NCI-H146 treated with DMSO at 0.1 percent for 48 hours (cell line): ENCODE measurements at regions not wholly inside any gene's neighbourhood (a gene's known extent, or its start where the extent isn't known, plus 50 kb on each side); places are given as distances from the start of the nearest gene placed in this dataset.
"Not testable (repeated sequence)": the region's sequence is repeated elsewhere in the genome, so short reads cannot be mapped to it uniquely, and the experiment has no call there.

ENCODE experiments used
- DNase-seq: peaks from one replicate; lab custom pipeline; 2025; ENCODE audit not compliant: unreplicated experiment; lab: John Stamatoyannopoulos, UW

GRCh38 chr1:194774535-194774934 lies 1588.1 kb upstream of the B3GALT2 start:
- DNase-seq = no peak

DNA sequence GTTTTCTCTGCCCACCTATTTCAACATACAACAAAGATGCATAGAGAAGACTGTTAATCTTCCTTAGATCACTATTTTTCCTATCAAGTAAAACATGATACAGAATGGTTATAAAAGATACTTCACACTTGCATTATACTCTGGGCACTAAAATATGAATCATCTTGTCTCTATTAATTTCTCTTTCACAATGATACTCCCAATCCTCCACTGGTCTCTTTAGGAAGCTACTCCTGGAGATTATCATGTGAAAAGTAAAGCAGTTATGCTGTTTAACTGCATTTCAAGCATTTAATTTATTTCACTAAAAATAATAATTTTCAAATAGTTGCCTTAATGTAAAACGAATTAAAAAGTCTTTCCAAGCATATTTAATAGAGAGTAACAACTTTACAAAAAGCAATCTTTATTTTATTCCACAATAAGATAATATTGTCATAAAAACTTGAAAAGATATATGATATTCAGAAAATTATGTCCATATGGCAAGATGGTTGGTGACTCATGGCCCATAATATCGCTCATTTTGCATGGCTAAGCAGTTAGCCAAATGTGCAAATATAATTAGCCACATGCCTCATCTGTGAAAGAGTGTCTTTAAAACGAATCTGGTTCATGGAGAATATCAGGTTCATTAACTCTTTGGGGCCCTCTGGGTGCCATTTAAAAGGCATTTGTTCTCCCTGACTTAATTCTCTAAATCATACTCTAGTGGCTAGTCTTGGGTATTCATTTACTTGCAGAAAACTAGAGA lies 1569.0 kb upstream of the B3GALT2 start:
- no peak for DNase-seq

GRCh38 chr1:194738843-194739242 lies 1552.4 kb upstream of the B3GALT2 start:
- not testable (repeated sequence) for DNase-seq

DNA sequence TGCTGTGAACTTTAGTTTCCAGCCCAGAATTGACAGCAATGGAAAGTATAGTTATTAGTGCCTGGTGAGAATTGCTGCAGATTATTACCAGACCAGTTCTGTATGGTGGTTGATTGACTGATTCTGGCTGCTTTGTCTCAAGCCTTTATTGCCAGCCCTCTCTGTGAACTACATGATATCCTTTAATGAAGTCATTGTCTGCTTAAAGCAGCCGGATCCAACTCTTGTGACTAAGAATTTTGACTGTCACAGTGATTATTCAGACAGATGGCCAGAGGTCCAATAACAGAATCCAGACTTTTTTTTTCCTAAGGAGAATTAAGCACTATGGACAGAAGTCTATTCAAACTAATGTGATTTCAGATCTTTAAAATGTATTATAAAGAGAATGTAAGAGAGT lies 1548.6 kb upstream of the B3GALT2 start:
- DNase-seq = no peak

DNA sequence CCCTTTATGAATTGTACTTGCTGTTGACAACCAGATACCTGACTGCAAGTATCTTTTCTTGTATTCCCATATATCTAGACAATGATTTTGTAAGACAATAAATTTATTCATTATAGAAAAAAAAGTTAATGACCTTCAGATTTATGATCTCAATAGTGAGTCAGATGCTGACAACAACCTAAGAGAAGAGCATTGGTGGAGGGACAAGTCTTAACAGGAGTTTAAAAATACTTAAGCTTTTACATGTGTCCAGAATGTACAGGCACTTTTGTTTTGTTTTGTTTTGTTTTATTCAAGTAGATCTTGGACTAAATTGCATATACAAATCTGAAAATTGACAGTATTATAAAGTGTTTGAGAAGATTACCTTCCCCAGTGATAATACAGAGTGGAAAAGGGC lies 1544.6 kb upstream of the B3GALT2 start:
- no peak for DNase-seq

GRCh38 chr1:194730304-194730703 lies 1543.9 kb upstream of the B3GALT2 start:
- DNase-seq = no peak

DNA sequence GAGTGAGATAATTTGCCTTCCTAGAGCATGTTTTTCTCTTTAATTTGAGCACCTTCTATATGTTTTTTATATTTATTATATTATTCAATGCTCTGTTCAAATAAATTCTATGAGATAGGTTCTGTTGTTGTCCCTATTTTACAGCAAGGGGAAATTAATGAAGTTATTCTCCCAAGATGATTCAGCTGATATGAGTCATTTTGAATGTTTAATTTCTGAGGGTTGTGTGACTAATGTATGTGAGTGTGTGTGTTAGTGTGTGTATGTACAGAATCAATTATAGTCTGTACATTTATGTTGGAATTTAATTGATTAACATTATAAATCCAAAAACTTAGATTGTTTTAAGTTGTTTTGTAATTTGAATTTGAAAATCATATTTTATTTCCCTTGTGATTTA lies 1536.7 kb upstream of the B3GALT2 start:
- no peak for DNase-seq

DNA sequence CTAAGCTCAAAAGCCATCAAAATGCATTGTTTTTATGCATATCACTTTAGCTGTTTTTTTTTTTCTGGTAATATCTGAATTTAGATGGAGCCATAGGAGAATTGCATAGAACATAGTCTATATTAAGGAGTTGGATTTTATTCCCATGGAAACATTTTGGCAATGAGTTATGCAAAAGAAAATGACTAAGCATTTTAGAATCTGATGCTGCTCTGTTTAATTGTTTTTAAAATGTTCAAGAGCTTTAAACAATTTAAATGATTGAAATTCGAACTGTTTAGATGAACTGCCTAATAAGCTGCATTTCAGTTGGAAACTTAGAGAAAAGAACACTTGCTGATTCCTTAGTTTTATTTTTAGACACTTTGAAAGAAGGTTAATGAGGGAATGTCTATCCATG lies 1531.5 kb upstream of the B3GALT2 start:
- DNase-seq = no peak

GRCh38 chr1:194717334-194717733 lies 1530.9 kb upstream of the B3GALT2 start:
- DNase-seq = no peak

GRCh38 chr1:194710671-194711070 lies 1524.3 kb upstream of the B3GALT2 start:
- no peak for DNase-seq

DNA sequence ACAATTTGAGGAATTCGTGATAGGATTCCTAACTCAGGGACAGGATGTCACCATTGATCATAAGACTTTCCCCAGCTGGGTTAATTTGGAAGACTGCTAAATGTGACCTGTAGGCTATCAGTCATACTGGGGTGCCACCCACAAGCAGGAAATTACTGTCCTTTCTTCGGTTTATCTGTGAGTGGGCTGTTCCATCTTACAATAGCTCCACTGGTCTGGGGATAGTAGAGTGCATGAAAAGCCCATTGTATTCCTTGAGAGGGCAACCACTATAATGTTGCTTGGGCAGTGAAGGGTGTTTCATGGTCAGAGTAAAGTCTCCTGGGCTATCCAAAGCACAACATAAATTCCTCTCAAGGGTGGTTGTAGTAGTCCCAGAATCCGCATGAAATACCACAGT lies 1523.0 kb upstream of the B3GALT2 start:
- DNase-seq = no peak

DNA sequence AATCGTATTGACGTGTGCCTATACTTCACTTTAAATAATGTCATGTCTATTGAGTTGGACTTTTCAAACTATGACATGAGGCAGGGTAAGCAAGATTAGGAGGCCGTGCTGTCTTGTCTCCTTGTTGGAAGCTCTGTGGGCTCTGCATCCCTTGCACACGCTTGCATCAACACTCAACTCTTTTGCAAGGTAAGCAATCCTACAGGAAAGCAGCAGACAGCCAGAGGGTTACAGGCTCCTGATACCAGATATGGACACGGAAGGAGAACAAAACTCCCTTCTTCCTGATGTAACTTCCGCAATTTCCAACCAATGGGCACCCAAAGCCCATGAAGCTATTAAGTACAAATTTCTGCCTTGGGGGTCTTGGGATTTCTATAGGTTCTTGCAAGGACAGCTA lies 1520.7 kb upstream of the B3GALT2 start:
- no peak for DNase-seq

DNA sequence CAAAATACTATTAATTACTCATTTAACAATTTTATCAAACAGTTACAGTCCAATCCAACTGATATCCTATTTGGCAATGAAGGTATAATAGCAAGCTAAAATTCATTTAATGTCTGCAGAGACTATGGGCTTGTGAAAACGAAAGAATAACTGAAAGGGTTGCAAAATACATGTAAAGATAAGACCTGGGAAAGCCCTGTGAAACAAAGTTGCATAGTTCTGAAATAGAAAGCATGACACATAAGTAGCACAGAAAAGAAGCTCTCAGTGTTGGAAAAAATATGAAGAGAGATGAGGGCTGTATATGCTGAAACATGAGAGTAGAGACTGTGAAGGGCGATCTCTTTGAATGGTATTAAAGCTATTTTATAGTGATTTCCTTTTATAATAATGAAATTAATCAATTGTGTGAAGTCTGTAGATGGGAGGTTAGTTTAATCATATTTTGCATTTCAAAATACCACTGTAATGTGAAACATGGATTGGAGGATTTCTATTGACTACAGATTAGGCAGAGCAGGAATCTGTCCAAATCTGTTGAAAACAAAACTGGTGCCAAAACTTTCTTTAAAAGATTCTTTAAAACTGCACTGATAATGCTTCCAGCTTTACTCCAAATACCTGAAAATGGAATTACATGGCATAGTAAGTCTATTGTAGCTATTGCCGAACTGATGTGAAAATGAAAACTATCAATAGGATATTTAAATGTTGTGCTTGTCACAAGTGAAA lies 1518.9 kb upstream of the B3GALT2 start:
- no peak for DNase-seq

DNA sequence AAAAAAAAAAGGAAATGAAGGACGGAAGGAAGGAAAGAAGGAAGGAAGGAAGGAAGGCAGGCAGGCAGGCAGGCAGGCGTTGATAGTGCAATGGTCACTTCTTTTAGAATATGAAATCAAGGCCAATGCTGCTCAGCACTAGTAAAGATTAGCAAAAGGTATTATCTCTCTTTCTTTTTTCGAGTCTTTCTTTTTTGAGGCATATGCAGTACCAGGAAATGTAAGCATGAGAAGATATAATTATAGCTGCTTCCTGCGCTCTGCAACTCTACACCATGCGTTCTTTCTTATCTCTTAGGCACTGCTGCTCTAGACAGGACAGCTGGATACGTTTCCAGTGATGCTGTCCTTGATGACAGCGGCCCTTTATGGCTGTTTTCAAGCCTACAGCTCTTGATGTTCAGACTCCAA lies 1512.5 kb upstream of the B3GALT2 start:
- DNase-seq = no peak

DNA sequence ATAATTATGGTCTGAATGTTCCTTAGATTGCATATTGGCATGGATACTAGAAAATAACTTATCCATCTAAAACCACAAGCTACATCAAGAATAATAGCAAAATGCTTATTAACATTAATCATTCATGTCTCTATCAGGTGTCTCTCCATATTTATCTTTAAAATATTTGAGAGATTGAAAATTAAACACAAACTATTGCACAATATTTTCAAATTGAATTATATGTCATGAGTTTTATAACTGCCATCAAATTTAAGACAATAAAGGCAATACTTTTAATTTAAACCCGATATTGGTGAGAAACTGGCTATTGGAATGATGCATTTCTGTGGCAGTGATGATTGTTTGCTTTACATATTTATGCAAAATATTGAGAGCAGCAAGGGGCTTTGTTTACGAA lies 1506.8 kb upstream of the B3GALT2 start:
- DNase-seq = no peak

GRCh38 chr1:194684636-194685035 lies 1498.2 kb upstream of the B3GALT2 start:
- no peak for DNase-seq

- no peak for DNase-seq
These were observed 1471.7 kb upstream of the B3GALT2 start for GRCh38 chr1:194658090-194658439.

DNA sequence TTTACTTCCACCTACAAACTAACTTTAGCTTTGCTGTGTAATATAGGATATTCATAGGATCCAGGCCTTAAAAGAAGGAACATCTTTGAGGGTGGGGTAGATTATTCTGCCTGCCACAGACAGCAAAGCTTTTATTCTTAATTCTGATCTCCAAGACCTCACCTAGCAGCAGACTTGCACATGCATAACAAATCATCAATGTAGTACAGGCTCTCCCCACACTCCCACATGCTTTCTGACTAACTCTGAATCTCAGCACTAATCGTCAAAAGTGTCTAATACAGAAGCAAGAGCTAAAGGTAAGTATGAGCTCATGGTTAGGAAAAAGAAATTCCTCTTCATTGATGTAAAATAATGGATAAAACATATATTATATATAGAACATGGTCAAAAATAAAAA lies 1468.5 kb upstream of the B3GALT2 start:
- no peak for DNase-seq

- DNase-seq = no peak
These were observed 1467.0 kb upstream of the B3GALT2 start for GRCh38 chr1:194653385-194653784.

DNA sequence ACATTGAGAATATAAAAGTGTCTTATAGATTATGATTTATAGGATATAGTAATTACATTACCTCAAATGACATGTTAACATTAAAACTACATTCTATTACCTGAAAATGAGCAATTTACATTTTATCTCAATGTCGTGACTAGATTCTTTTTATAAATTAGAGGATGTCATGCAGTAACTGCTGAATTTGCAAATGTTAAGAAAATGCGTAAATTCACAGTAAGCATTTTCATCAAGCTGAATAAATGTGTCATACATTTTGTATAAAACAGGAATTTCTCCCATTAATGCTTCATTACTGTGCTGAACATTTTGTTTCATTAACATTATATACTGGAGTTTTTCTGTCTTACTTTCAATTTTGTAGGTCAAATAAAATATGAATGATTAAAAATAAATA lies 1460.7 kb upstream of the B3GALT2 start:
- DNase-seq = no peak

- DNase-seq = no peak
These were observed 1458.1 kb upstream of the B3GALT2 start for GRCh38 chr1:194644528-194644927.

- DNase-seq = no peak
These were observed 1453.9 kb upstream of the B3GALT2 start for GRCh38 chr1:194640322-194640721.

GRCh38 chr1:194629011-194629410 lies 1442.6 kb upstream of the B3GALT2 start:
- no peak for DNase-seq
